ENCODE measurements at regions not wholly inside any gene's neighbourhood (a gene's known extent, or its start where the extent isn't known, plus 50 kb on each side); places are given as distances from the start of the nearest gene placed in this dataset.
"Not testable (repeated sequence)": the region's sequence is repeated elsewhere in the genome, so short reads cannot be mapped to it uniquely, and the experiment has no call there.

DNA sequence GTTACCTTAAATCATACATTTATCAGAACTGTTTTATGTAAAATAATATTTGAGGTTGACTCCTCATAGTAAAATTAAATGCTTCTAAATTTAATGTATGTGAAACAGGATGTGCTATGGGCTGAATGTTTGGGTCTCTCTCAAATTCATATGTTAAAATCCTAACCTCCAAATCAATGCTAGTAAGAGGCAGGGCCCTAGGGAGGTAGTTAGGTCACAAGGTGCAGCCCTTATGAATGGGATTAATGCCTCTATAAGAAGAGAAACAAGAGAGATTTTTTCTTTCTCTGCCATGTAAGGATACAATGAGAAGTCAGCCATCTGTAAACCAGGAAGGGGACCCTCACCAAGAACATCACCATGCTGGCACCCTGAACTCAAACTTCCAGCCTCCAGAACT is 67.2 kb upstream of the ETAA1 start:
- TF ChIP-seq, protein P1, sequence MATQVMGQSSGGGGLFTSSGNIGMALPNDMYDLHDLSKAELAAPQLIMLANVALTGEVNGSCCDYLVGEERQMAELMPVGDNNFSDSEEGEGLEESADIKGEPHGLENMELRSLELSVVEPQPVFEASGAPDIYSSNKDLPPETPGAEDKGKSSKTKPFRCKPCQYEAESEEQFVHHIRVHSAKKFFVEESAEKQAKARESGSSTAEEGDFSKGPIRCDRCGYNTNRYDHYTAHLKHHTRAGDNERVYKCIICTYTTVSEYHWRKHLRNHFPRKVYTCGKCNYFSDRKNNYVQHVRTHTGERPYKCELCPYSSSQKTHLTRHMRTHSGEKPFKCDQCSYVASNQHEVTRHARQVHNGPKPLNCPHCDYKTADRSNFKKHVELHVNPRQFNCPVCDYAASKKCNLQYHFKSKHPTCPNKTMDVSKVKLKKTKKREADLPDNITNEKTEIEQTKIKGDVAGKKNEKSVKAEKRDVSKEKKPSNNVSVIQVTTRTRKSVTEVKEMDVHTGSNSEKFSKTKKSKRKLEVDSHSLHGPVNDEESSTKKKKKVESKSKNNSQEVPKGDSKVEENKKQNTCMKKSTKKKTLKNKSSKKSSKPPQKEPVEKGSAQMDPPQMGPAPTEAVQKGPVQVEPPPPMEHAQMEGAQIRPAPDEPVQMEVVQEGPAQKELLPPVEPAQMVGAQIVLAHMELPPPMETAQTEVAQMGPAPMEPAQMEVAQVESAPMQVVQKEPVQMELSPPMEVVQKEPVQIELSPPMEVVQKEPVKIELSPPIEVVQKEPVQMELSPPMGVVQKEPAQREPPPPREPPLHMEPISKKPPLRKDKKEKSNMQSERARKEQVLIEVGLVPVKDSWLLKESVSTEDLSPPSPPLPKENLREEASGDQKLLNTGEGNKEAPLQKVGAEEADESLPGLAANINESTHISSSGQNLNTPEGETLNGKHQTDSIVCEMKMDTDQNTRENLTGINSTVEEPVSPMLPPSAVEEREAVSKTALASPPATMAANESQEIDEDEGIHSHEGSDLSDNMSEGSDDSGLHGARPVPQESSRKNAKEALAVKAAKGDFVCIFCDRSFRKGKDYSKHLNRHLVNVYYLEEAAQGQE (IDR thresholded peaks at IDR 0.05; ENCODE audit: borderline replicate concordance), result no peak
- TF ChIP-seq TAF1 (IDR thresholded peaks at IDR 0.05; ENCODE audit: low read depth), result no peak
- TF ChIP-seq RAD21 (conservative IDR thresholded peaks at IDR 0.05), result no peak
- no peak for TF ChIP-seq EP300 (conservative IDR thresholded peaks at IDR 0.05; ENCODE audit: poor library complexity, severe bottlenecking)
- TF ChIP-seq EZH2 (IDR thresholded peaks at IDR 0.05; ENCODE audit: borderline replicate concordance, insufficient read depth, low read length, poor library complexity, severe bottlenecking), result no peak
- TF ChIP-seq MXI1 (conservative IDR thresholded peaks at IDR 0.05; ENCODE audit: poor library complexity, severe bottlenecking), result no peak
- TF ChIP-seq, protein P2, sequence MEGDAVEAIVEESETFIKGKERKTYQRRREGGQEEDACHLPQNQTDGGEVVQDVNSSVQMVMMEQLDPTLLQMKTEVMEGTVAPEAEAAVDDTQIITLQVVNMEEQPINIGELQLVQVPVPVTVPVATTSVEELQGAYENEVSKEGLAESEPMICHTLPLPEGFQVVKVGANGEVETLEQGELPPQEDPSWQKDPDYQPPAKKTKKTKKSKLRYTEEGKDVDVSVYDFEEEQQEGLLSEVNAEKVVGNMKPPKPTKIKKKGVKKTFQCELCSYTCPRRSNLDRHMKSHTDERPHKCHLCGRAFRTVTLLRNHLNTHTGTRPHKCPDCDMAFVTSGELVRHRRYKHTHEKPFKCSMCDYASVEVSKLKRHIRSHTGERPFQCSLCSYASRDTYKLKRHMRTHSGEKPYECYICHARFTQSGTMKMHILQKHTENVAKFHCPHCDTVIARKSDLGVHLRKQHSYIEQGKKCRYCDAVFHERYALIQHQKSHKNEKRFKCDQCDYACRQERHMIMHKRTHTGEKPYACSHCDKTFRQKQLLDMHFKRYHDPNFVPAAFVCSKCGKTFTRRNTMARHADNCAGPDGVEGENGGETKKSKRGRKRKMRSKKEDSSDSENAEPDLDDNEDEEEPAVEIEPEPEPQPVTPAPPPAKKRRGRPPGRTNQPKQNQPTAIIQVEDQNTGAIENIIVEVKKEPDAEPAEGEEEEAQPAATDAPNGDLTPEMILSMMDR (IDR thresholded peaks at IDR 0.05; ENCODE audit: poor library complexity, severe bottlenecking), result no peak
- TF ChIP-seq SMC3 (conservative IDR thresholded peaks at IDR 0.05; ENCODE audit: poor library complexity), result no peak
- Histone ChIP-seq H4K20me1 (ENCODE audit: insufficient read depth) (no peaks in the 10 kb centered on the region), H3K4me2 (ENCODE audit: low read length) (no peak overlapping the region), H2AFZ (ENCODE audit: low read depth, low read length) (no peak overlapping the region), H3K27ac (ENCODE audit: low read length) (no peak overlapping the region), H3K36me3 (ENCODE audit: insufficient read depth, low read length) (no peaks in the 10 kb centered on the region), H3K9me2 (ENCODE audit: insufficient read depth, low read length) (no peaks in the 10 kb centered on the region), H3K9me3 (ENCODE audit: low read length) (no peaks in the 10 kb centered on the region), H3K4me3 (ENCODE audit: low read length) (no peak overlapping the region), H3F3A (ENCODE audit: insufficient read depth, low read length, poor library complexity, severe bottlenecking) (no peaks in the 10 kb centered on the region), H3K79me2 (replicated peaks; ENCODE audit: insufficient read depth, low read length) (no peaks in the 10 kb centered on the region), H3K27me3 (ENCODE audit: insufficient read depth, low read depth, low read length) (no peaks in the 10 kb centered on the region), H3K9ac (ENCODE audit: low read length) (no peak overlapping the region)

DNA sequence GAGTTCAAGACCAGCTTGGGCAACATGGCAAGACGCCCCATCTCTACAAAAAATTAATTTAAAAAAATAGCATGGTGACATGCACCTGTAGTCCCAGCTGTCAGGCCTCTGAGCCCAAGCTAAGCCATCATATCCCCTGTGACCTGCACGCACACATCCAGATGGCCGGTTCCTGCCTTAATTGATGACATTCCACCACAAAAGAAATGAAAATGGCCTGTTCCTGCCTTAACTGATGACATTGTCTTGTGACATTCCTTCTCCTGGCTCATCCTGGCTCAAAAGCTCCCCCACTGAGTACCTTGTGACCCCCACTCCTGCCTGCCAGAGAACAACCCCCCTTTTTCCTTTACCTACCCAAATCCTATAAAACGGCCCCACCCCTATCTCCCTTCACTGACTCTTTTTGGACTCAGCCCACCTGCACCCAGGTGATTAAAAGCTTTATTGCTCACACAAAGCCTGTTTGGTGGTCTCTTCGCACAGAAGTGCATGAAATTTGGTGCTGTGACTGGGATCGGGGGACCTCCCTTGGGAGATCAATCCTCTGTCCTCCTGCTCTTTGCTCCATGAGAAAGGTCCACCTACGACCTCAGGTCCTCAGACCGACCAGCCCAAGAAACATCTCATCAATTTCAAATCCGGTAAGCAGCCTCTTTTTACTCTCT is 65.6 kb upstream of the ETAA1 start:
- not testable (repeated sequence) for H3K9ac ChIP-seq (ENCODE audit: low read length); H3K27ac ChIP-seq (ENCODE audit: low read length)

DNA sequence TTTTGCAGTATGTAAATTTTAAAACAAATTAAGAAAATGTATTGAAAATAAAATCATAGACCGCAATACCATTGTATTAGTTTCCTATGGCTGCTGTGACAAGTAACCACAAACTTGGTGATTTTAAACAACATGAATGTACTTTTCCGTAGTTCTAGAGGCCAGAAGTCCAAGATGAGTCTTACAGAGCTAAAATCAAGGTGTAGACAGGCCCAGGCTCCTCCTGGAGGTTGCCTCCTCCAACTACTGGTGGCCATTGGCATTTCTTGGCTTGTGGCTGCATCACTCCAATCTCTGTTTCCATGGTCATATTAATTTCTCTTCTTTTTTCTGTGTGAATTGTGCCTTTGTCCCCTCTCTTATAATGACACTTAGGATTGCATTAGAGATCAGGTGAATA is 59.2 kb upstream of the ETAA1 start:
- Histone ChIP-seq H3K27ac (ENCODE audit: low read length) (no peak overlapping the region), H3K4me3 (ENCODE audit: low read length) (no peak overlapping the region)

More for the DNA sequence above, 65.6 kb upstream of the ETAA1 start:
- H3K79me2 ChIP-seq (replicated peaks; ENCODE audit: insufficient read depth, low read length); H3K4me2 ChIP-seq (ENCODE audit: low read length); H2AFZ ChIP-seq (ENCODE audit: low read depth, low read length); H3F3A ChIP-seq (ENCODE audit: insufficient read depth, low read length, poor library complexity, severe bottlenecking); H4K20me1 ChIP-seq (ENCODE audit: insufficient read depth); H3K9me2 ChIP-seq (ENCODE audit: insufficient read depth, low read length); H3K36me3 ChIP-seq (ENCODE audit: insufficient read depth, low read length); H3K4me3 ChIP-seq (ENCODE audit: low read length); H3K9me3 ChIP-seq (ENCODE audit: low read length); H3K27me3 ChIP-seq (ENCODE audit: insufficient read depth, low read depth, low read length): not testable (repeated sequence)

More for the DNA sequence above, 59.2 kb upstream of the ETAA1 start:
- TF ChIP-seq SMC3 (conservative IDR thresholded peaks at IDR 0.05; ENCODE audit: poor library complexity) (no peak), EZH2 (IDR thresholded peaks at IDR 0.05; ENCODE audit: borderline replicate concordance, insufficient read depth, low read length, poor library complexity, severe bottlenecking) (no peak), RAD21 (conservative IDR thresholded peaks at IDR 0.05) (no peak), TAF1 (IDR thresholded peaks at IDR 0.05; ENCODE audit: low read depth) (no peak), POLR2AphosphoS5 (IDR thresholded peaks at IDR 0.05) (no peak), EP300 (conservative IDR thresholded peaks at IDR 0.05; ENCODE audit: poor library complexity, severe bottlenecking) (no peak), MXI1 (conservative IDR thresholded peaks at IDR 0.05; ENCODE audit: poor library complexity, severe bottlenecking) (no peak)
- TF ChIP-seq, protein P2 (IDR thresholded peaks at IDR 0.05; ENCODE audit: poor library complexity, severe bottlenecking), result no peak
- TF ChIP-seq, protein P1 (IDR thresholded peaks at IDR 0.05; ENCODE audit: borderline replicate concordance), result no peak
- Histone ChIP-seq H3K79me2 (replicated peaks; ENCODE audit: insufficient read depth, low read length) (no peaks in the 10 kb centered on the region), H3K9me2 (ENCODE audit: insufficient read depth, low read length) (no peaks in the 10 kb centered on the region), H3K9ac (ENCODE audit: low read length) (no peak overlapping the region), H3K4me2 (ENCODE audit: low read length) (no peak overlapping the region), H4K20me1 (ENCODE audit: insufficient read depth) (no peaks in the 10 kb centered on the region), H3K9me3 (ENCODE audit: low read length) (no peaks in the 10 kb centered on the region), H3K36me3 (ENCODE audit: insufficient read depth, low read length) (no peaks in the 10 kb centered on the region), H2AFZ (ENCODE audit: low read depth, low read length) (no peak overlapping the region), H3K27me3 (ENCODE audit: insufficient read depth, low read depth, low read length) (no peaks in the 10 kb centered on the region), H3F3A (ENCODE audit: insufficient read depth, low read length, poor library complexity, severe bottlenecking) (no peaks in the 10 kb centered on the region)
